ENCODE measurements at regions not wholly inside any gene's neighbourhood (a gene's known extent, or its start where the extent isn't known, plus 50 kb on each side); places are given as distances from the start of the nearest gene placed in this dataset.

DNA sequence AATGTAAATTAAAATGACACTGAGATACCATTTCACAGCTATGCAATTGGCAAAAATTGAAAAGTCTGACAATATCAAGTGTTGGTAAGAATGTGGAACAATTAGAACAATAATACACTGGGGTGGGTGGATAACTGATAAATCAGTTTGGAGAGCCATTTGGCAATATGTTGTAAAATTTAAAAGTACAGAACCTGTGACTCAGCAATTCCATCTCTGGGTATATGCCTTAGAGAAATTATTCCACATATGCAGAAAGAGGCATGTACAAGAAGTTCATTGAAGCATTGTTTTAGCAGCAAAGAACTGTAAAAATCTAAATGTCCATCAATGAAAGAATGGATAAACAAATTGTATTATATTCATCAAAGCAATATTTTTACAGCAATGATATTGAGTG, 89.3 kb upstream of the NR3C1 start:
- Mint-ChIP-seq H3K27ac (no peak overlapping the region), H3K36me3 (ENCODE audit: insufficient read depth) (no peaks in the 10 kb centered on the region)

DNA sequence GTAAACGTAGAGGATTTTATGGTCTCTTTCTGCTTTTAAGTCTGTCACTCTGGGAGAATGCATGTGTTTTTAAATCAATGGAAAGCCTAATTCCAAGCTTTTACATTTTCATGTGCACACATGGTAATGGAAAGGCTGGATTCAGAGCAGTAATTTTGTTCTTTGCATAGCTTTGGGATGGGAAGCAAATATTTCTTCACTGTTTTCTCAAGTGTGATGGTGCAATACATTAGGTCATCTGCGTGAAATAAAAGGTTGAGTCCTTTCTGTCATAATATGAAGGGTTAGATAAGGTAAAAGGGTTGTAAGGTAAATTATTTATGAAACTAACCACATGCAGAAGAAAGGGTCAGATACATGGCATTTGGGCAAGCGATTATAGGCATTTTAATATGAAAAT, 88.2 kb upstream of the NR3C1 start:
- Mint-ChIP-seq H3K36me3 (ENCODE audit: insufficient read depth) (no peaks in the 10 kb centered on the region), H3K9me3 (ENCODE audit: low read depth) (peaks cover 4% of the 10 kb centered on the region), H3K4me3 (ENCODE audit: low read depth) (no peak overlapping the region), H3K27ac (no peak overlapping the region), H3K4me1 (ENCODE audit: low read depth) (no peaks in the 10 kb centered on the region), H3K27me3 (no peaks in the 10 kb centered on the region)
- DNase-seq (ENCODE audit: low spot score, unreplicated experiment), result no peak
- TF ChIP-seq, protein P1, sequence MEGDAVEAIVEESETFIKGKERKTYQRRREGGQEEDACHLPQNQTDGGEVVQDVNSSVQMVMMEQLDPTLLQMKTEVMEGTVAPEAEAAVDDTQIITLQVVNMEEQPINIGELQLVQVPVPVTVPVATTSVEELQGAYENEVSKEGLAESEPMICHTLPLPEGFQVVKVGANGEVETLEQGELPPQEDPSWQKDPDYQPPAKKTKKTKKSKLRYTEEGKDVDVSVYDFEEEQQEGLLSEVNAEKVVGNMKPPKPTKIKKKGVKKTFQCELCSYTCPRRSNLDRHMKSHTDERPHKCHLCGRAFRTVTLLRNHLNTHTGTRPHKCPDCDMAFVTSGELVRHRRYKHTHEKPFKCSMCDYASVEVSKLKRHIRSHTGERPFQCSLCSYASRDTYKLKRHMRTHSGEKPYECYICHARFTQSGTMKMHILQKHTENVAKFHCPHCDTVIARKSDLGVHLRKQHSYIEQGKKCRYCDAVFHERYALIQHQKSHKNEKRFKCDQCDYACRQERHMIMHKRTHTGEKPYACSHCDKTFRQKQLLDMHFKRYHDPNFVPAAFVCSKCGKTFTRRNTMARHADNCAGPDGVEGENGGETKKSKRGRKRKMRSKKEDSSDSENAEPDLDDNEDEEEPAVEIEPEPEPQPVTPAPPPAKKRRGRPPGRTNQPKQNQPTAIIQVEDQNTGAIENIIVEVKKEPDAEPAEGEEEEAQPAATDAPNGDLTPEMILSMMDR (IDR thresholded peaks at IDR 0.05; ENCODE audit: unreplicated experiment), result no peak

More for the DNA sequence above, 89.3 kb upstream of the NR3C1 start:
- Mint-ChIP-seq H3K4me3 (ENCODE audit: low read depth) (no peak overlapping the region), H3K4me1 (ENCODE audit: low read depth) (no peaks in the 10 kb centered on the region), H3K9me3 (ENCODE audit: low read depth) (peaks cover 4% of the 10 kb centered on the region), H3K27me3 (no peaks in the 10 kb centered on the region)
- TF ChIP-seq, protein P1 (IDR thresholded peaks at IDR 0.05; ENCODE audit: unreplicated experiment), result no peak
- no peak for DNase-seq (ENCODE audit: low spot score, unreplicated experiment)

DNA sequence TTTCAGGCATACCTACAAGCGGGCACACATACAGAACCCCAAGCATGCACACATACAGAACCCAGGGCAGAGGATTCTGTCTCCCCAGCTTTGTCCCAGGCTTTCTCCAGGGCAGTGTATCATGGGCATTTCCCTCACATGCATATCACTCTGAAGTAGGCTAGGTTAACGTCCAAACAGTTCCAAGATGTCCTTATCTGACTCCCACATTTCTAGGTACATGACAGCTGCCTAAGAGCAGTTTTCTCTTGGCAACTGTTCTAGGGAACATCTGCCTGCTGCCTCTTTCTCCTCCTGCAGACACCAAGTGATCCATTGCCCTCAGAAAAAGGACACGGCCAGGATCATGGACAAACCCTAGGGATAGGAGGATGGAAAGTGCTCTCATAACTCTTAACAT, 84.9 kb upstream of the NR3C1 start:
- TF ChIP-seq, protein P1 (IDR thresholded peaks at IDR 0.05; ENCODE audit: unreplicated experiment), result no peak
- no peak overlapping the region for H3K27ac Mint-ChIP-seq
- peaks cover 4% of the 10 kb centered on the region for H3K9me3 Mint-ChIP-seq (ENCODE audit: low read depth)
- no peak overlapping the region for H3K4me3 Mint-ChIP-seq (ENCODE audit: low read depth)
- no peak for DNase-seq (ENCODE audit: low spot score, unreplicated experiment)
- H3K36me3 Mint-ChIP-seq (ENCODE audit: insufficient read depth), result no peaks in the 10 kb centered on the region
- no peaks in the 10 kb centered on the region for H3K4me1 Mint-ChIP-seq (ENCODE audit: low read depth)
- H3K27me3 Mint-ChIP-seq, result peaks cover 1% of the 10 kb centered on the region

DNA sequence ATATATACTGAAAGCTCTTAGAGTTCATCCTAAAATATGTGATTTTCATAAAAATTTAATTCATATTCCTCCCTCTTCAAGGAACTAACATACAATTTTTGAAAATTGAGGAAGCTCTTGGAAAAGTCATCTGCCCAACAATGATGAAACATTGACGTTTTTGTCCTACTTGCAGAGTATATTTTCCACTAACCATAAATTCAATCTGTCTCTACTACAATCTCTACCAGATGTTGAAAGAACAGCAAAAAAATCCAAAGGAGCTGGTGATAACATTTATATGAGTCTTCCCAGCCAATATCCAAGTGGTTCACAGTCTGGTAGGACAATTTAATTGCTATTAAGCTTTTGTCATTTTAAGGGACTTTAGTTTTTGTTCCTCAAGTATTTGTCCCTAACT, 81.1 kb upstream of the NR3C1 start:
- no peak overlapping the region for H3K27ac Mint-ChIP-seq
- no peak overlapping the region for H3K4me3 Mint-ChIP-seq (ENCODE audit: low read depth)
- H3K4me1 Mint-ChIP-seq (ENCODE audit: low read depth), result no peaks in the 10 kb centered on the region
- H3K27me3 Mint-ChIP-seq, result peaks cover 3% of the 10 kb centered on the region
- TF ChIP-seq, protein P1 (IDR thresholded peaks at IDR 0.05; ENCODE audit: unreplicated experiment), result no peak
- no peak for DNase-seq (ENCODE audit: low spot score, unreplicated experiment)
- no peaks in the 10 kb centered on the region for H3K36me3 Mint-ChIP-seq (ENCODE audit: insufficient read depth)
- H3K9me3 Mint-ChIP-seq (ENCODE audit: low read depth), result no peaks in the 10 kb centered on the region

DNA sequence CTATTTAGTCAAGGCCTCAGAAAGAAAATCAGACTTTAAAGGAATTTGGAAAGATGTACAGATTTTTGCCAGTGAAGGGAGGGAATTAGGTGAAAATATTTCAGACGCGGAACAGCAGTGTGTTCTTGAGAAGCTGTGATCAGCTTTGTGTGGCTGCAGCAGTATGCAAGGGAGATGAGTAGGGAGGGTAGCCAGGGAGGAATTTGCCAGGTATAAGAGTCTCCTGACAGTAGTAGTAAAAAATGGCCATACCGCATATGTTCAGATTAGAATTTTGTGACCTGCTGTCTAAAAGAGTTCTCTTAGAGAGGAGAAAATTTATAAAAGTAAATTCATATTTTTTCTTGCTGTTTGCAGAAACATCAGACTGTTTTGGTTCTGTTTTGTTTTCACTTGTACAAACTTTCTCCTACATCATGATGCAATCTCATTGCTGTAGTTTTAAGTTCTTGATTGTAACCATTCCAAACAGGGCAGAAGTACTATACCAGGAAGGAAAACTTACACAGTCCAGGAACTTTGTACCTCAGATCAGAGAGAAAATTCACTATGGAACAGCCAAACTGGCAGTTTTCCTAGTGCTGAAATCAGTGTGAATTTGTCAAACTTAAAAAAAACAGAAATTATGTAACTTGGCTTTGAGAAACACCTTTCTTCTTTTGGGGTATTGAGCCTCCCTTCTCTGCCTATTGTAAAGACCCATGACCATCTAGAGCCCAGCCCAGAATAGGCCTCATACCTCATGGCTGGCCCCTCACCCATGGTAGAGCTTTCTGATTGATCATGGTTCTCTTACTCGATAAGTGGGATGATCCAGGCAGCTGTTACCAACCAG, 78.4 kb upstream of the NR3C1 start:
- Mint-ChIP-seq H3K27me3 (peaks cover 3% of the 10 kb centered on the region), H3K4me1 (ENCODE audit: low read depth) (no peaks in the 10 kb centered on the region), H3K27ac (no peak overlapping the region), H3K36me3 (ENCODE audit: insufficient read depth) (no peaks in the 10 kb centered on the region), H3K4me3 (ENCODE audit: low read depth) (no peak overlapping the region), H3K9me3 (ENCODE audit: low read depth) (no peaks in the 10 kb centered on the region)
- DNase-seq (ENCODE audit: low spot score, unreplicated experiment), result no peak
- TF ChIP-seq, protein P1 (IDR thresholded peaks at IDR 0.05; ENCODE audit: unreplicated experiment), result no peak

Data from progenitor cell of endocrine pancreas (in vitro differentiated cells).